Right atrium auricular region (tissue), 2 donors: ENCODE measurements at regions not wholly inside any gene's neighbourhood (a gene's known extent, or its start where the extent isn't known, plus 50 kb on each side); places are given as distances from the start of the nearest gene placed in this dataset.

Experiments used
- DNase-seq: peaks from one replicate; pipeline ENCODE4 v3.0.0-alpha.2; 2019; ENCODE audit warnings: low spot score
- H3K27ac ChIP-seq, 2 donors: fragments of 200-600 bp; sonication (generic); 1 replicate in 1 of 2; 2 replicates in 1 of 2; pipeline ENCODE4 v1.5.1; 2016 to 2019
- H3K27me3 ChIP-seq, 2 donors: fragments of 200-600 bp; sonication (generic); one replicate each; pipeline versions ENCODE4 v1.5.1 to v1.6.0; 2017 to 2019
- H3K36me3 ChIP-seq: fragments of 200-600 bp; sonication (generic); one replicate; pipeline ENCODE4 v1.5.1; 2016
- H3K4me1 ChIP-seq, 2 donors: fragments of 200-600 bp; sonication (generic); one replicate each; pipeline versions ENCODE4 v1.5.1 to v1.6.0; 2017 to 2019
- H3K4me3 ChIP-seq, 2 donors: fragments of 200-600 bp; sonication (generic); 1 replicate in 1 of 2; 2 replicates in 1 of 2; pipeline ENCODE4 v1.5.1; 2017 to 2019; ENCODE audit warnings: mild to moderate bottlenecking in 1 of 2, moderate library complexity in 1 of 2
- H3K9me3 ChIP-seq, 2 donors: fragments of 200-600 bp; sonication (generic); one replicate each; pipeline ENCODE4 v1.5.1; 2019
- TF ChIP-seq, protein P1 (sequence below), 2 donors: fragments of 200-600 bp; sonication (generic); IDR thresholded peaks; one replicate each; pipeline ENCODE4 v1.5.1; 2019; ENCODE audit warnings: antibody characterized with exemption in 2 of 2

- H3K4me1 ChIP-seq, result peaks cover 0 to 3% of the 10 kb centered on the region in 2 donors
- H3K27me3 ChIP-seq, result no peaks in the 10 kb centered on the region
- no peaks in the 10 kb centered on the region for H3K9me3 ChIP-seq
- no peaks in the 10 kb centered on the region for H3K36me3 ChIP-seq
- DNase-seq, result no peak
- no peak overlapping the region for H3K4me3 ChIP-seq
- no peak overlapping the region for H3K27ac ChIP-seq
- TF ChIP-seq, protein P1, sequence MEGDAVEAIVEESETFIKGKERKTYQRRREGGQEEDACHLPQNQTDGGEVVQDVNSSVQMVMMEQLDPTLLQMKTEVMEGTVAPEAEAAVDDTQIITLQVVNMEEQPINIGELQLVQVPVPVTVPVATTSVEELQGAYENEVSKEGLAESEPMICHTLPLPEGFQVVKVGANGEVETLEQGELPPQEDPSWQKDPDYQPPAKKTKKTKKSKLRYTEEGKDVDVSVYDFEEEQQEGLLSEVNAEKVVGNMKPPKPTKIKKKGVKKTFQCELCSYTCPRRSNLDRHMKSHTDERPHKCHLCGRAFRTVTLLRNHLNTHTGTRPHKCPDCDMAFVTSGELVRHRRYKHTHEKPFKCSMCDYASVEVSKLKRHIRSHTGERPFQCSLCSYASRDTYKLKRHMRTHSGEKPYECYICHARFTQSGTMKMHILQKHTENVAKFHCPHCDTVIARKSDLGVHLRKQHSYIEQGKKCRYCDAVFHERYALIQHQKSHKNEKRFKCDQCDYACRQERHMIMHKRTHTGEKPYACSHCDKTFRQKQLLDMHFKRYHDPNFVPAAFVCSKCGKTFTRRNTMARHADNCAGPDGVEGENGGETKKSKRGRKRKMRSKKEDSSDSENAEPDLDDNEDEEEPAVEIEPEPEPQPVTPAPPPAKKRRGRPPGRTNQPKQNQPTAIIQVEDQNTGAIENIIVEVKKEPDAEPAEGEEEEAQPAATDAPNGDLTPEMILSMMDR (IDR thresholded peaks at IDR 0.05), result no peak
These were observed 243.9 kb downstream of the NR2F1-AS1 start for GRCh38 chr5:93337138-93337537.

- H3K4me1 ChIP-seq, result peaks cover 0 to 6% of the 10 kb centered on the region in 2 donors
- no peaks in the 10 kb centered on the region for H3K36me3 ChIP-seq
- H3K27ac ChIP-seq, result no peak overlapping the region
- TF ChIP-seq, protein P1 (IDR thresholded peaks at IDR 0.05), result no peak
- no peaks in the 10 kb centered on the region for H3K9me3 ChIP-seq
- DNase-seq, result no peak
- no peak overlapping the region for H3K4me3 ChIP-seq
- no peaks in the 10 kb centered on the region for H3K27me3 ChIP-seq
These were observed 244.5 kb downstream of the NR2F1-AS1 start for GRCh38 chr5:93336330-93337110.

- no peak for DNase-seq
- Histone ChIP-seq H3K36me3 (no peaks in the 10 kb centered on the region), H3K27me3 (no peaks in the 10 kb centered on the region), H3K4me1 (peaks cover 0 to 6% of the 10 kb centered on the region in 2 donors), H3K9me3 (no peaks in the 10 kb centered on the region), H3K27ac (peak overlapping the region in 1 of 2 donors; percentile 18), H3K4me3 (no peak overlapping the region)
- TF ChIP-seq, protein P1 (IDR thresholded peaks at IDR 0.05), result no peak
These were observed 249.2 kb downstream of the NR2F1-AS1 start for GRCh38 chr5:93331863-93332262.

GRCh38 chr5:93331241-93331640, 249.8 kb downstream of the NR2F1-AS1 start:
- H3K27ac ChIP-seq, result no peak overlapping the region
- TF ChIP-seq, protein P1 (IDR thresholded peaks at IDR 0.05), result no peak

DNA sequence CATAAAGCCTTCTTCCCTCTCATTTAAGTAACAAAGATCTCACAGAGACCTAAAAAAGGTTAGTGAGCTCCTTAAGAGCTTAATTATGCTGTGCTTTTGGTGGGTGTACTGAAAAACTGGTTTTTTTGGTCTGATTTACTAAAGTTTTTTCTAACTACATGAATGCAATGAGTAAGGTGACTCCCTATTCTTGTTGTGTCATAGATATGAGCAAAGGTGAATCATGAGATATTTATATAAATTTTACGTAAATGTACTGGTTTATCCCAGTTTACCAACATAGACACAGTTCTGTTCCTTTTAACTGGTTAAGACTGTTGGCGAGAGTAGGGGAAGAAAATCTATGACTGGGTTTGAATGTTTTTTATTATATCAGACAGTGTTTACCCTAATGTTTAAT, 250.5 kb downstream of the NR2F1-AS1 start:
- Histone ChIP-seq H3K36me3 (no peaks in the 10 kb centered on the region), H3K4me1 (peaks cover 0 to 6% of the 10 kb centered on the region in 2 donors), H3K27ac (no peak overlapping the region), H3K4me3 (no peak overlapping the region), H3K9me3 (no peaks in the 10 kb centered on the region), H3K27me3 (no peaks in the 10 kb centered on the region)
- TF ChIP-seq, protein P1 (IDR thresholded peaks at IDR 0.05), result no peak
- DNase-seq, result no peak

More at GRCh38 chr5:93331241-93331640, 249.8 kb downstream of the NR2F1-AS1 start:
- DNase-seq, result no peak
- Histone ChIP-seq H3K27me3 (no peaks in the 10 kb centered on the region), H3K9me3 (no peaks in the 10 kb centered on the region), H3K4me3 (no peak overlapping the region), H3K36me3 (no peaks in the 10 kb centered on the region), H3K4me1 (peaks cover 0 to 6% of the 10 kb centered on the region in 2 donors)
